ENCODE measurements at regions not wholly inside any gene's neighbourhood (a gene's known extent, or its start where the extent isn't known, plus 50 kb on each side); places are given as distances from the start of the nearest gene placed in this dataset.
"Not testable (repeated sequence)": the region's sequence is repeated elsewhere in the genome, so short reads cannot be mapped to it uniquely, and the experiment has no call there.

DNA sequence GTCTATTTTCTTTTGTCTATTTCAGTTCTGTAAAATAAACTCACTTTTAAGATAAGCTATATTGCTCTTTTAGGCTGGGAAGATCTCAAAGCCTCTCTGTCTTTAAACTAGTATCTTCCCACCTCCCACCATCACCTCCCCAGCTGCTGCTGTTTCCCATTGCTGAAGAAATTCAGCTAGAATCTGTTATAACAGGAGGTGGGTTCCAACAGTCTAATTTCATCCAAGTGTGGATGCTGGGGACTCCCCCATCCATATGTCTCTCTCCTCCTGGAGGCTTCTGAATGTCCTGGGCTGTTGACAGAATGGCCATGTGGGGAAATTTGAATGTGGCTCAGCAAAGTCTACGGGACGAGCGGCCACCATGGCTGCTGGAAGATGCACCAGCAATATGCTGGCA is 301.0 kb downstream of the RASEF start:
- Histone ChIP-seq H3K9ac (ENCODE audit: insufficient read depth, low read length) (no peak overlapping the region), H3K4me2 (ENCODE audit: extremely low read depth, insufficient read depth, low read length) (no peak overlapping the region), H3K9me3 (ENCODE audit: control insufficient read depth, insufficient read depth, low read depth, low read length) (no peaks in the 10 kb centered on the region), H3K36me3 (ENCODE audit: control insufficient read depth, insufficient read depth, low read length) (no peaks in the 10 kb centered on the region), H3K4me1 (ENCODE audit: control insufficient read depth, extremely low read depth, insufficient read depth, low read length) (no peaks in the 10 kb centered on the region), H3K4me3 (replicated peaks in 1 of 4; ENCODE audit: control extremely low read depth in 1 of 4, insufficient read depth in 1 of 4, low read depth in 3 of 4, low read length in 4 of 4) (no peak overlapping the region), H3K27ac (ENCODE audit: insufficient read depth, low read length) (no peak overlapping the region), H2AFZ (ENCODE audit: low read length) (no peak overlapping the region), H3K27me3 (ENCODE audit: control insufficient read depth, insufficient read depth, low read length) (no peaks in the 10 kb centered on the region), H3K79me2 (ENCODE audit: control insufficient read depth, insufficient read depth, low read length) (no peaks in the 10 kb centered on the region), H4K20me1 (ENCODE audit: control insufficient read depth, extremely low read depth, insufficient read depth, low read length) (no peaks in the 10 kb centered on the region)
- TF ChIP-seq EZH2 (IDR thresholded peaks at IDR 0.05; ENCODE audit: low read length, missing control alignments): no peak
- TF ChIP-seq CTCF (conservative IDR thresholded peaks at IDR 0.05 in 1 of 2, IDR thresholded peaks at IDR 0.05 in 1 of 2; ENCODE audit: low read depth in 1 of 2, low read length in 2 of 2): no peak
- DNase-seq (ENCODE audit: low read depth in 2 of 2): no peak

GRCh38 chr9:82763656-82764055 is 299.3 kb downstream of the RASEF start:
- no peak overlapping the region for H2AFZ ChIP-seq (ENCODE audit: low read length)
- no peaks in the 10 kb centered on the region for H3K36me3 ChIP-seq (ENCODE audit: control insufficient read depth, insufficient read depth, low read length)
- H3K9ac ChIP-seq (ENCODE audit: insufficient read depth, low read length): no peak overlapping the region
- H3K27ac ChIP-seq (ENCODE audit: insufficient read depth, low read length): no peak overlapping the region
- no peak for TF ChIP-seq EZH2 (IDR thresholded peaks at IDR 0.05; ENCODE audit: low read length, missing control alignments)
- no peak for TF ChIP-seq CTCF (conservative IDR thresholded peaks at IDR 0.05 in 1 of 2, IDR thresholded peaks at IDR 0.05 in 1 of 2; ENCODE audit: low read depth in 1 of 2, low read length in 2 of 2)
- H3K27me3 ChIP-seq (ENCODE audit: control insufficient read depth, insufficient read depth, low read length): no peaks in the 10 kb centered on the region
- H3K4me1 ChIP-seq (ENCODE audit: control insufficient read depth, extremely low read depth, insufficient read depth, low read length): no peaks in the 10 kb centered on the region
- no peaks in the 10 kb centered on the region for H3K9me3 ChIP-seq (ENCODE audit: control insufficient read depth, insufficient read depth, low read depth, low read length)
- H3K4me2 ChIP-seq (ENCODE audit: extremely low read depth, insufficient read depth, low read length): no peak overlapping the region
- H4K20me1 ChIP-seq (ENCODE audit: control insufficient read depth, extremely low read depth, insufficient read depth, low read length): no peaks in the 10 kb centered on the region
- H3K79me2 ChIP-seq (ENCODE audit: control insufficient read depth, insufficient read depth, low read length): no peaks in the 10 kb centered on the region
- DNase-seq (ENCODE audit: low read depth in 2 of 2): no peak
- no peak overlapping the region for H3K4me3 ChIP-seq (replicated peaks in 1 of 4; ENCODE audit: control extremely low read depth in 1 of 4, insufficient read depth in 1 of 4, low read depth in 3 of 4, low read length in 4 of 4)

GRCh38 chr9:82764061-82764668 is 298.8 kb downstream of the RASEF start:
- Histone ChIP-seq H3K36me3 (ENCODE audit: control insufficient read depth, insufficient read depth, low read length) (no peaks in the 10 kb centered on the region), H4K20me1 (ENCODE audit: control insufficient read depth, extremely low read depth, insufficient read depth, low read length) (no peaks in the 10 kb centered on the region), H3K27me3 (ENCODE audit: control insufficient read depth, insufficient read depth, low read length) (no peaks in the 10 kb centered on the region), H3K4me1 (ENCODE audit: control insufficient read depth, extremely low read depth, insufficient read depth, low read length) (no peaks in the 10 kb centered on the region), H3K79me2 (ENCODE audit: control insufficient read depth, insufficient read depth, low read length) (no peaks in the 10 kb centered on the region), H2AFZ (ENCODE audit: low read length) (no peak overlapping the region), H3K9ac (ENCODE audit: insufficient read depth, low read length) (no peak overlapping the region), H3K4me3 (replicated peaks in 1 of 4; ENCODE audit: control extremely low read depth in 1 of 4, insufficient read depth in 1 of 4, low read depth in 3 of 4, low read length in 4 of 4) (no peak overlapping the region), H3K9me3 (ENCODE audit: control insufficient read depth, insufficient read depth, low read depth, low read length) (no peaks in the 10 kb centered on the region), H3K4me2 (ENCODE audit: extremely low read depth, insufficient read depth, low read length) (no peak overlapping the region), H3K27ac (ENCODE audit: insufficient read depth, low read length) (no peak overlapping the region)
- no peak for DNase-seq (ENCODE audit: low read depth in 2 of 2)
- TF ChIP-seq EZH2 (IDR thresholded peaks at IDR 0.05; ENCODE audit: low read length, missing control alignments) (no peak), CTCF (conservative IDR thresholded peaks at IDR 0.05 in 1 of 2, IDR thresholded peaks at IDR 0.05 in 1 of 2; ENCODE audit: low read depth in 1 of 2, low read length in 2 of 2) (no peak)

- not testable (repeated sequence) for H4K20me1 ChIP-seq (ENCODE audit: control insufficient read depth, extremely low read depth, insufficient read depth, low read length); H3K9ac ChIP-seq (ENCODE audit: insufficient read depth, low read length); H3K79me2 ChIP-seq (ENCODE audit: control insufficient read depth, insufficient read depth, low read length); H3K4me3 ChIP-seq (replicated peaks in 1 of 4; ENCODE audit: control extremely low read depth in 1 of 4, insufficient read depth in 1 of 4, low read depth in 3 of 4, low read length in 4 of 4); H3K27me3 ChIP-seq (ENCODE audit: control insufficient read depth, insufficient read depth, low read length); H3K36me3 ChIP-seq (ENCODE audit: control insufficient read depth, insufficient read depth, low read length); H3K4me2 ChIP-seq (ENCODE audit: extremely low read depth, insufficient read depth, low read length); H3K4me1 ChIP-seq (ENCODE audit: control insufficient read depth, extremely low read depth, insufficient read depth, low read length); H3K27ac ChIP-seq (ENCODE audit: insufficient read depth, low read length); H2AFZ ChIP-seq (ENCODE audit: low read length); DNase-seq (ENCODE audit: low read depth in 2 of 2); H3K9me3 ChIP-seq (ENCODE audit: control insufficient read depth, insufficient read depth, low read depth, low read length)
These were observed 288.2 kb downstream of the RASEF start for GRCh38 chr9:82774707-82775231.
